ENCODE measurements at regions not wholly inside any gene's neighbourhood (a gene's known extent, or its start where the extent isn't known, plus 50 kb on each side); places are given as distances from the start of the nearest gene placed in this dataset.

GRCh38 chr5:66234241-66234640, 90.1 kb downstream of the SREK1 start:
- no peaks in the 10 kb centered on the region for H3K36me3 ChIP-seq
- H3K4me3 ChIP-seq: no peak overlapping the region
- H3K27ac ChIP-seq: no peak overlapping the region
- no peaks in the 10 kb centered on the region for H3K9me3 ChIP-seq
- no peaks in the 10 kb centered on the region for H3K27me3 ChIP-seq
- TF ChIP-seq CTCF (IDR thresholded peaks at IDR 0.05): no peak
- TF ChIP-seq POLR2A (IDR thresholded peaks at IDR 0.05): no peak
- intact Hi-C loops (cut with DNase I; ENCODE audit: low total_unique reads): no loop called here
- H3K4me1 ChIP-seq: no peaks in the 10 kb centered on the region
- no peak for DNase-seq

DNA sequence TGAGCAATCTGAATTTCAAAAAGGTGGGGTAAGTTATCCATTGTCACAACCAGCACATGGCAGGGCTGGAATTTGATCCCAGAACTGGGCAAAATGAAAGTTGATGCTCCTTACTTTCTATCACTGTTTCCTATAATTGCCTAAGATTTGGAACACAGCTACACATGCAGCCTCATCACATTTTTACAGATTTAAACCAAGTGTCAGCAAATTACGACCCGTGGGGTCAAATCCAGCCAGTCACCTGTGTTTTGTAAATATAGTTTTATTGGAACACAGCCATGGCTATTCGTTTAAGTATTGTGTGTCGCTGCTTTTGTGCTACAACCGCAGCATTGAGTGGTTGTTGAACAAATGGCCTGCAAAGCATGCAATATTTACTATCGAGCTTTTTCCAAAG, 94.3 kb downstream of the SREK1 start:
- Histone ChIP-seq H3K27ac (no peak overlapping the region), H3K4me1 (no peaks in the 10 kb centered on the region), H3K4me3 (no peak overlapping the region), H3K36me3 (no peaks in the 10 kb centered on the region), H3K9me3 (no peaks in the 10 kb centered on the region), H3K27me3 (no peaks in the 10 kb centered on the region)
- intact Hi-C loops (cut with DNase I; ENCODE audit: low total_unique reads): no loop called here
- TF ChIP-seq CTCF (IDR thresholded peaks at IDR 0.05) (no peak), POLR2A (IDR thresholded peaks at IDR 0.05) (no peak)
- DNase-seq: no peak

DNA sequence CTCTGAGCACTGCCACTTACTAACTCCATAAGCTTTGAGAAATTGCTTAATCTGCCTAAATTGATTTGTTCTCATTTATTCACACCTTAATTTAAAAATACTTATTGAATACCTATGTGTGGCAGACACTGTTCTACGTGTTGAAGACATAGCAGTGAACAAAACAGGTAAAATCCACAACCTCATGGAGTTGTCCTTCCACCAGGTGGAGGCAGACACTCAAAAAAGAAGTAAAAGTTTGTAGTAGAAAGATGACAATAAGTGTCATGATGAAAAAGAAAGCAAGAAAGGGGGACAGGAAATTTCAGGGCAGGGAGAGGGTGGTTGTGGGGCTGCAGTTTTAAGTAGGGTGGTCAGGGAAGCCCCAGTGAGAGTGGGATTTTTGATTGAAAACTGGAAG, 94.9 kb downstream of the SREK1 start:
- intact Hi-C loops (cut with DNase I; ENCODE audit: low total_unique reads): no loop called here

GRCh38 chr5:66241136-66241825, 97.2 kb downstream of the SREK1 start:
- no peaks in the 10 kb centered on the region for H3K27me3 ChIP-seq
- no peak for DNase-seq
- H3K9me3 ChIP-seq: no peaks in the 10 kb centered on the region
- no peak for TF ChIP-seq POLR2A (IDR thresholded peaks at IDR 0.05)
- TF ChIP-seq CTCF (IDR thresholded peaks at IDR 0.05): no peak
- no peaks in the 10 kb centered on the region for H3K36me3 ChIP-seq
- no peak overlapping the region for H3K27ac ChIP-seq
- no peaks in the 10 kb centered on the region for H3K4me1 ChIP-seq
- intact Hi-C loops (cut with DNase I; ENCODE audit: low total_unique reads): no loop called here
- no peak overlapping the region for H3K4me3 ChIP-seq

More for the DNA sequence above, 94.9 kb downstream of the SREK1 start:
- no peaks in the 10 kb centered on the region for H3K4me1 ChIP-seq
- no peaks in the 10 kb centered on the region for H3K9me3 ChIP-seq
- no peak for TF ChIP-seq POLR2A (IDR thresholded peaks at IDR 0.05)
- TF ChIP-seq CTCF (IDR thresholded peaks at IDR 0.05): no peak
- DNase-seq: no peak
- H3K27me3 ChIP-seq: no peaks in the 10 kb centered on the region
- H3K36me3 ChIP-seq: no peaks in the 10 kb centered on the region
- no peak overlapping the region for H3K4me3 ChIP-seq
- no peak overlapping the region for H3K27ac ChIP-seq

DNA sequence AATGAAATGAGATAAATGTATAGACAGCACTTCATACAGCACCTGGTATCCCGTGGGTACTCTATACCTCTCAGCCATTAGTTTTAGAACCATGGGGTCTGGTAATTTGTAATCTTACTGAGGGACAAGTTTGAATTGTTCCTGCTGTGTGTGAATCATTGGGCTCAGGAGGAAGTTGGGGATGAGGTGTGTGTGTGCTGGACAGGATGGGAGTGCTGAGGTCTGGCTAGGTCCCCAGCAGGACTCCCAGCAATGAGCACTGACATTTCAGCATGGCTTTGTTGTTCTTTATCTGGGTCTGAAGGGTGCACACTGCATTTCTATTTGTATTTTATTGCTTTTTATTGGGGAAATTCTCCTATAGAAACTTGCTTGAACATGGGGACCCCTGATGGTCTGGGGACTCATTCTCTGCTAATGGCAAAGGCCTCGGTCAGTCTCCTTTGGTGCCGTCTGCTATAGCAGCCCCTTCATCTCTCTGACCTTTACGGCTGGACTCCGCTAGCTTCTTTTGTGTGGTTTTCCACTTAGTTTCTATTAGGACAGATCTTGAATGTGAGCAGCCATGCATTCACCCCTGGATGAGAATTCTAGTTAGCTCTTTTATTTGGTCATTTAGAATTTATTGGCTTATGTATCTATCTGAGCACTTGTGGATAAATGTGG, 98.1 kb downstream of the SREK1 start:
- intact Hi-C loops (cut with DNase I; ENCODE audit: low total_unique reads): no loop called here

More for the DNA sequence above, 98.1 kb downstream of the SREK1 start:
- no peak for DNase-seq
- TF ChIP-seq POLR2A (IDR thresholded peaks at IDR 0.05) (no peak), CTCF (IDR thresholded peaks at IDR 0.05) (no peak)
- Histone ChIP-seq H3K27ac (no peak overlapping the region), H3K4me1 (no peaks in the 10 kb centered on the region), H3K9me3 (no peaks in the 10 kb centered on the region), H3K36me3 (no peaks in the 10 kb centered on the region), H3K4me3 (no peak overlapping the region), H3K27me3 (no peaks in the 10 kb centered on the region)

All from uterus (tissue), 3 donors.